HG02678 (cell line): ENCODE measurements at regions not wholly inside any gene's neighbourhood (a gene's known extent, or its start where the extent isn't known, plus 50 kb on each side); places are given as distances from the start of the nearest gene placed in this dataset.
"Not testable (repeated sequence)": the region's sequence is repeated elsewhere in the genome, so short reads cannot be mapped to it uniquely, and the experiment has no call there.

Experiments used
- ATAC-seq: cut with Tn5 transposase; IDR thresholded peaks from one replicate; pipeline ENCODE4 v1.9.1; 2021; ENCODE audit warnings: mild to moderate bottlenecking, moderate library complexity; ENCODE audit not compliant: unreplicated experiment

GRCh38 chr7:75201606-75202079 lies 109.3 kb downstream of the GTF2IRD2B start:
- ATAC-seq = not testable (repeated sequence)

GRCh38 chr7:75205367-75206085 lies 113.1 kb downstream of the GTF2IRD2B start:
- not testable (repeated sequence) for ATAC-seq

GRCh38 chr7:75215460-75215859 lies 123.1 kb downstream of the GTF2IRD2B start:
- ATAC-seq = not testable (repeated sequence)

GRCh38 chr7:75216963-75217362 lies 124.6 kb downstream of the GTF2IRD2B start:
- not testable (repeated sequence) for ATAC-seq

GRCh38 chr7:75226102-75226501 lies 133.7 kb downstream of the GTF2IRD2B start:
- ATAC-seq = not testable (repeated sequence)

- not testable (repeated sequence) for ATAC-seq
Observed at GRCh38 chr7:75229558-75229957, 137.2 kb downstream of the GTF2IRD2B start.

- ATAC-seq = not testable (repeated sequence)
Observed at GRCh38 chr7:75230558-75230957, 138.2 kb downstream of the GTF2IRD2B start.

- not testable (repeated sequence) for ATAC-seq
Observed at GRCh38 chr7:75235092-75235826, 142.9 kb downstream of the GTF2IRD2B start.

- ATAC-seq = not testable (repeated sequence)
Observed at GRCh38 chr7:75235827-75236167, 143.4 kb downstream of the GTF2IRD2B start.

- peak; percentile 93 for ATAC-seq
Observed at GRCh38 chr7:75237255-75238187, 145.1 kb downstream of the GTF2IRD2B start.

GRCh38 chr7:75238309-75238708 lies 145.9 kb downstream of the GTF2IRD2B start:
- ATAC-seq = not testable (repeated sequence)

- ATAC-seq = not testable (repeated sequence)
Observed at GRCh38 chr7:75243638-75244037, 151.2 kb downstream of the GTF2IRD2B start.

- ATAC-seq = not testable (repeated sequence)
Observed at GRCh38 chr7:75248216-75248615, 147.2 kb upstream of the TRIM73 start.

- not testable (repeated sequence) for ATAC-seq
Observed at GRCh38 chr7:75254238-75254637, 141.2 kb upstream of the TRIM73 start.

GRCh38 chr7:75257442-75257841 lies 138.0 kb upstream of the TRIM73 start:
- ATAC-seq = not testable (repeated sequence)

GRCh38 chr7:75259454-75260003 lies 135.9 kb upstream of the TRIM73 start:
- ATAC-seq = not testable (repeated sequence)

GRCh38 chr7:75261660-75262059 lies 133.8 kb upstream of the TRIM73 start:
- not testable (repeated sequence) for ATAC-seq

- ATAC-seq = not testable (repeated sequence)
Observed at GRCh38 chr7:75268158-75268557, 127.3 kb upstream of the TRIM73 start.

GRCh38 chr7:75269159-75269558 lies 126.3 kb upstream of the TRIM73 start:
- not testable (repeated sequence) for ATAC-seq

- ATAC-seq = not testable (repeated sequence)
Observed at GRCh38 chr7:75274114-75274513, 121.3 kb upstream of the TRIM73 start.
